Fibroblast of the aortic adventitia (primary cell): ENCODE measurements at regions not wholly inside any gene's neighbourhood (a gene's known extent, or its start where the extent isn't known, plus 50 kb on each side); places are given as distances from the start of the nearest gene placed in this dataset.

Experiments used
- DNase-seq: peaks from one replicate; pipeline ENCODE4 v3.0.0-alpha.2; 2010; ENCODE audit warnings: low read depth
- H3K4me3 ChIP-seq: 2 replicates; pipeline ENCODE4 v1.5.1; 2011; ENCODE audit warnings: low read depth, mild to moderate bottlenecking, control low read depth, low read length, moderate library complexity
- CTCF ChIP-seq: IDR thresholded peaks from 2 replicates; pipeline ENCODE4 v1.5.1; 2011; ENCODE audit warnings: mild to moderate bottlenecking, low read length, control low read depth, inconsistent platforms; ENCODE audit not compliant: insufficient read depth

DNA sequence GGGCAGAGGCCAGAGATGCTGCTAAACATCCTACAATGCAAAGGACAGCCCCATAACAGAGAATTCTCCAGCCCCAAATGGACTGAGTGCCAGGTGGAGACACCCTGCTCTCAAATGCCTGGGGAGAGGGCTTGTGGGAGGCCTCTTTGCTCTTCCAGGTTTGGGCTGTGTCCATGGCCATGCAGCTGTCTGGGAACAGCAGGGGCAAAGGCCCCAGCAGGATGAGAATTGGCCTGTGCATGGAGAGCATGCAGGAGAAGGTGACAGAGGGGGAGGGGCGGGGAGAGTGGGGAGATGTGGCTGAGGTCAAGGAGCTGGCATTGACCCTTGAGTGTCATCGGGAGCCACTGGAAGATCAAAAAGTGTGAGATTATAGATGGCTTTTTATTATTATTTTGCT, 111.5 kb upstream of the ERCC6L2 start:
- DNase-seq, result no peak
- TF ChIP-seq CTCF, result no peak
- no peak overlapping the region for H3K4me3 ChIP-seq

DNA sequence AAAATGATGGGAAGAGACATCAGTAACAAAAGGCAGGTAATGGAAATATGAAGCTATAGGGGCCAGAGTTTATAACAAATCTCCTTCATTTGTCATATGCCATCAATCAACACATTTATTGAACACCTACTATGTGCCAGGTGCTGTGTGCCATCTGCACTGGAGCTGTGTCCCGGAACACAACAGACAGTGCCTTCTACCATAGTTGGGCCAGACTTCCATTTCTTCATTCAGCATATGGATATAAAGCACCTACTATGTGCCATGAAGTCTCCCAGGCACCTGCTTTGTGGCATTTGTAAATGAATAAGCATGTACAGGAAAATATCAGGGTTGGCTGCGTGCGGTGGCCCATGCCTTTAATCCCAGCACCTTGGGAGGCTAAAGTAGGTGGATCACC, 112.5 kb upstream of the ERCC6L2 start:
- H3K4me3 ChIP-seq, result no peak overlapping the region
- DNase-seq, result no peak
- no peak for TF ChIP-seq CTCF

DNA sequence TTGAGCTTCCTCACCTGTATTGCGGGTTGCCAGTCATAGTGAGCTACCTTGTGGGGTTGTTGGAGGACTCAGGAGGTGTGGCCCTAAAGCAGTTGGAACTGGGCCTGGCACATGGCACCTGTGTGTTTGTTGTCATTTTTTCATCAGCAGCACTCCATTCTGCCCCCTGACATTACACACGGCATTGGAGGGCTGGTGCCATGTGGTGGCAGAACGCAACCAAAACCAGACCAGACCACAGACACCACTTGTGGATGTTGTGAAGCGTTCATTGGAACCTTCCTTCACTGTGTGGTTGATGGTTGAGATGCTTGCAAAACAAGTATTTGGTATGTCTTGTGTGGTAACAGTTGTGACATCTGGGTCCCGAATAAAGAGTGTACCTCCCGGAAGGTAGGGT, 113.2 kb upstream of the ERCC6L2 start:
- TF ChIP-seq CTCF, result no peak
- DNase-seq, result no peak

DNA sequence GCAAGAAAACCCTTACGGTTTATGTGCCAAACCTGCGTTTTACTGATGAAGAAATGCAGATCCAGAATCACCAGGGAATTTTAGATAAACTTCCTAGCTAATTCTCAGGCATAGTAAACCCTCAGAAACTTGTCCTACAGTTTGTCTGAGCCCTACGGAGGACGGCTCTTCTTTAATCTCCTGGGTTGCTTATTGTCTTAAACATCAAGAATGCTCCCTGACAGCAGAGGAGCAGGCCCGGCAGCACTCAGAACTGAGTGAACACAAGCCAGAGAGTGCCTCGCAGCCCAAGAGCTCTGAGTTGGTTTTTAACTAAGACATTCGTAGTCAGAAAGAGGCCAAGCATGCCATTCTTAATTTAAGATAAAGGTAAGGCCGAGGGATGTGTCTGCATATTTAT, 114.7 kb upstream of the ERCC6L2 start:
- no peak for DNase-seq
- no peak for TF ChIP-seq CTCF
- H3K4me3 ChIP-seq, result no peak overlapping the region

More for the DNA sequence above, 113.2 kb upstream of the ERCC6L2 start:
- no peak overlapping the region for H3K4me3 ChIP-seq

DNA sequence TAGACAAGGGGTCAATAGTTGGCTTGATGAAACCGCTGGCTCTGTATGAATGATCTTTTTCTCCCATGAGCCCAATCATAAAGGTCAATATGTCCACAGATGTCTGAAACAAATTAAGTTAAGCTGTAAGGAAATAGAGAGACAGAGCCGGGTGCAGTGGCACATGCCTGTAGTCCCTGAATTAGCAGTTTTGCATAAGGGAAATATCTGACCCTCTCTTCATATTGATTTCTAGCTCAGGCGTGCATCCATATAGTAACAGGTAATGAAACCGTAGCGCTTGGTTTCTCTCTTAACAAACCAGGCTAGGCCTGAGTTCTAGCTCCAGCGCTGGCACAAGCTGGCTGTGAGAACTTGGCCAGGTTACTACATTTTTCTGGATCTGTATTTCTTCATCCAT, 118.1 kb upstream of the ERCC6L2 start:
- DNase-seq, result no peak
- TF ChIP-seq CTCF, result no peak
- no peak overlapping the region for H3K4me3 ChIP-seq

GRCh38 chr9:95756986-95757385, 118.5 kb upstream of the ERCC6L2 start:
- DNase-seq, result peak; percentile 93
- no peak for TF ChIP-seq CTCF
- no peak overlapping the region for H3K4me3 ChIP-seq

DNA sequence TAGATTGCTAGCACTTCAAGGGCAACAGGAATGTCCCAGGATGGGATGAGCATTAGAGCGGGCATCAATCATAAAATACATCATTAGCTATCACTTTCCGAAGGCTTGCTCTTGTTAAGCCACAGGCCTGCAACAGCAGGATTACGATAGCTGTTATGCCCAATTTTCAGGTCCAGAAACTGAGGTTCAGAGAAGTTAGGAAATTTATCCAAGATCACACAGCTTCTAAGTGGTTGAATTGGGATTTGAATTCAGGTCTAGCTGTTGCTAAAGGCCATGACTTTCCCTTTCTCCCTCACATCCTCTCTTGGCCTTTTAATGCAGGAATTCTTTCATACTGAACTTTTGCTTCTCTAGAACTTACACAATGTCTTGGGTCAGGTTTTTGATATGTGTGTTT, 119.4 kb upstream of the ERCC6L2 start:
- no peak overlapping the region for H3K4me3 ChIP-seq
- TF ChIP-seq CTCF, result no peak
- DNase-seq, result no peak
